Ishikawa (cell line): ENCODE measurements at regions not wholly inside any gene's neighbourhood (a gene's known extent, or its start where the extent isn't known, plus 50 kb on each side); places are given as distances from the start of the nearest gene placed in this dataset.

Experiments
- CEBPB ChIP-seq: IDR thresholded peaks from 2 replicates; pipeline ENCODE4 v1.6.1; 2012
- CREB1 ChIP-seq: IDR thresholded peaks from 2 replicates; pipeline ENCODE4 v1.6.1; 2012; ENCODE audit warnings: low read depth
- EGR1 ChIP-seq: IDR thresholded peaks from 2 replicates; pipeline ENCODE4 v1.6.1; 2012
- EP300 ChIP-seq: IDR thresholded peaks from 2 replicates; pipeline ENCODE4 v1.6.1; 2012; ENCODE audit warnings: borderline replicate concordance
- FOXM1 ChIP-seq: IDR thresholded peaks from 2 replicates; pipeline ENCODE4 v1.6.1; 2012; ENCODE audit warnings: low read depth, borderline replicate concordance
- NFIC ChIP-seq: IDR thresholded peaks from 2 replicates; pipeline ENCODE4 v1.6.1; 2012
- RAD21 ChIP-seq: IDR thresholded peaks from 2 replicates; pipeline ENCODE4 v1.6.1; 2012; ENCODE audit warnings: low read depth
- REST ChIP-seq: IDR thresholded peaks from 2 replicates; pipeline ENCODE4 v1.6.1; 2012; ENCODE audit warnings: low read depth, mild to moderate bottlenecking
- TAF1 ChIP-seq: IDR thresholded peaks from 2 replicates; pipeline ENCODE4 v1.6.1; 2012; ENCODE audit warnings: low read depth, mild to moderate bottlenecking
- TCF12 ChIP-seq: IDR thresholded peaks from 2 replicates; pipeline ENCODE4 v1.6.1; 2012; ENCODE audit warnings: low read depth
- TEAD4 ChIP-seq: IDR thresholded peaks from 2 replicates; pipeline ENCODE4 v1.6.1; 2012
- USF1 ChIP-seq: IDR thresholded peaks from 2 replicates; pipeline ENCODE4 v1.6.1; 2012
- YY1 ChIP-seq: IDR thresholded peaks from 2 replicates; pipeline ENCODE4 v1.6.1; 2012; ENCODE audit warnings: low read depth
- ZBTB7A ChIP-seq: IDR thresholded peaks from 2 replicates; pipeline ENCODE4 v1.6.1; 2012; ENCODE audit warnings: low read depth
- TF ChIP-seq, protein P1 (sequence below): IDR thresholded peaks from 2 replicates; pipeline ENCODE4 v1.6.1; 2012

GRCh38 chr1:61028136-61028535 lies 54.2 kb upstream of the NFIA start:
- no peak for TF ChIP-seq REST

DNA sequence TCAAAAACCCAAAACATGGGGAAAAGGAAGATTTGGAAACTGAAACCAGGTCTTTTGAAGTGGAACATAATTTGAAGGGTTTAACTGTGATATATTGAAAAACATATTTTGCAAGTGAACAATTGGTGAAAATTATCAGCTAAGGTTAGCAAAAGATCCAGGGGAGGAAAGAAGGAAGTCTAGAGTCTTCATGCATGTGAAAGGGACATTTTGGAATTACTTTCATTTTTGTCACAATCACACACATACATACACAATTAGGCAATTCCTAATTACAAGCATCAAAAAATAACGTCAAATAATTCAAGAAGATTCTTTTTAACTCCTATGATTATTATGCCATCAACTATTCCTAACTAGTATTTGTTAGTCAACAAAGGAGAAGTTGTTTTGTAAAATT lies 64.7 kb upstream of the NFIA start:
- no peak for TF ChIP-seq RAD21
- TF ChIP-seq TEAD4, result no peak
- TF ChIP-seq TAF1, result no peak
- no peak for TF ChIP-seq NFIC
- no peak for TF ChIP-seq USF1
- no peak for TF ChIP-seq CREB1
- no peak for TF ChIP-seq CEBPB
- TF ChIP-seq EGR1, result no peak
- TF ChIP-seq, protein P1, sequence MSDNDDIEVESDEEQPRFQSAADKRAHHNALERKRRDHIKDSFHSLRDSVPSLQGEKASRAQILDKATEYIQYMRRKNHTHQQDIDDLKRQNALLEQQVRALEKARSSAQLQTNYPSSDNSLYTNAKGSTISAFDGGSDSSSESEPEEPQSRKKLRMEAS, result no peak
- no peak for TF ChIP-seq FOXM1
- TF ChIP-seq ZBTB7A, result no peak
- TF ChIP-seq EP300, result no peak
- no peak for TF ChIP-seq REST
- no peak for TF ChIP-seq YY1
- TF ChIP-seq TCF12, result no peak

- TF ChIP-seq TCF12 (no peak), FOXM1 (no peak), YY1 (no peak), RAD21 (no peak), REST (no peak), EP300 (no peak), ZBTB7A (no peak), TAF1 (no peak), USF1 (no peak), NFIC (no peak), EGR1 (no peak)
- TF ChIP-seq, protein P1, result no peak
Observed at GRCh38 chr1:61013946-61014667, 68.3 kb upstream of the NFIA start.

DNA sequence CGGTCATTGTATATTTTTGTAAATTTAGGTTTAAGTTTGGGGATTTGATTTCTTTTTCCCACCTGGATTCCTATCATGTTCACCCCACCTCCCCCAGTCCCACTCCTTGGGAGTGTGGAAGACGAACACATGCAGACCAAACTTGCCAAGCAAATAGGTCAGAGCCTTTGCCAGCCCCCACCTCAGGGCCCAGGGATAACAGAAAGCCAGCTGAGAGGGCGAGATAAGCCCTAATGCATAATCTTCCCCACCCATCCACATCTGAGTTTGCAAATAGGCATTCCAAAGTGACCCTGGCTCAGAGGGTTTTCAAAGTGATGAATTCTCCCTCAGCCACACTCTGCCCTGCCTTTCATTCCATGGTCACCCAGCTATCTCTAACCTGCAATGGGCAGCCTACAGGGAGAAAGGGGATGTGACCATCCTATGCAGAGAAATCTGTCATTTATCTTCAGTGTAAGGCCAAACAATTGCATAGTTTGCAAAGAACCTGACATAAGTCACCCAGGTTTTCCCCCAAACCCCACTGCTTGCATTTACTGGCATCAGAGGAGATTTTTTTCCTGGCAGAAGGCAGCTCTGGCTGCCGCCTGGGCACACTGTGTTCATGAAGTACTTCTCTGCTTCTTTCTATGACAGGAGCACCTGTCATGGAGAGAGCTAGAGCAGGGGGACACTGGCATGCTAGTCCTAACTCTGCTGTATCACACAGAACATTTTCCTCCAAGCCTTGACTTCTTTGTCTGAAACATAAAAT lies 69.0 kb upstream of the NFIA start:
- TF ChIP-seq ZBTB7A (no peak), EP300 (no peak), NFIC (no peak), USF1 (no peak)
- TF ChIP-seq, protein P1, result no peak
